Muscle layer of duodenum (tissue), 2 donors: ENCODE measurements at regions not wholly inside any gene's neighbourhood (a gene's known extent, or its start where the extent isn't known, plus 50 kb on each side); places are given as distances from the start of the nearest gene placed in this dataset.

Source experiments
- H3K27ac ChIP-seq: one replicate; pipeline ENCODE4 v1.7.0; 2013; ENCODE audit warnings: mild to moderate bottlenecking, low read length
- H3K27me3 ChIP-seq: one replicate; pipeline ENCODE4 v1.7.0; 2013; ENCODE audit warnings: low read depth, mild to moderate bottlenecking, control low read depth, low read length
- H3K36me3 ChIP-seq, 2 donors: one replicate each; pipeline ENCODE4 v1.7.0; 2013; ENCODE audit warnings: low read length in 2 of 2, control low read depth in 1 of 2, mild to moderate bottlenecking in 1 of 2; ENCODE audit not compliant: insufficient read depth in 2 of 2, control insufficient read depth in 1 of 2
- H3K4me1 ChIP-seq, 2 donors: one replicate each; pipeline ENCODE4 v1.7.0; 2013; ENCODE audit warnings: low read length in 2 of 2, mild to moderate bottlenecking in 2 of 2, control low read depth in 1 of 2, moderate library complexity in 1 of 2; ENCODE audit not compliant: insufficient read depth in 2 of 2, control insufficient read depth in 1 of 2
- H3K4me3 ChIP-seq, 2 donors: one replicate each; pipeline ENCODE4 v1.7.0; 2013; ENCODE audit warnings: low read length in 2 of 2, low read depth in 1 of 2, mild to moderate bottlenecking in 1 of 2
- H3K9me3 ChIP-seq, 2 donors: one replicate each; pipeline ENCODE4 v1.7.0; 2013; ENCODE audit warnings: low read length in 2 of 2, control low read depth in 1 of 2, mild to moderate bottlenecking in 1 of 2; ENCODE audit not compliant: control insufficient read depth in 1 of 2
- donor health status: healthy.

DNA sequence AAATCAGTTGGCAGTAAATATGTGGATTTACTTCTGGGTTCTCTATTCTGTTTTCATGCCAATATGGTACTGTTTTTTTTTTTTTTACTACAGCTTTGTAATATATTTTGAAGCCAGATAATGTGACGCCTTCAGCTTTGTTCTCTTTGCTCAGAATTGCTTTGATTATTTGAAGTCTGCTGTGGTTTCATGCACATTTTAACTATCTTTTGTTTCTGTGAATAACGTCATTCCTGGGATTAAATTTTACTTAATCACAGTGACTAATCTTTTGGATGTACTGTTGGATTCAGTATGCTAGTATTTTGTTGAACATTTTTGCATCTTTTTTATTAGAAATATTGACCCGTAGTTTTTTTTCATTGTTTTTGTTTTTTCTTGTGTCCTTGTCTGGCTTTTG lies 576.5 kb downstream of the ZNF385D start:
- H3K4me3 ChIP-seq: no peak overlapping the region
- H3K9me3 ChIP-seq: peaks cover 5 to 26% of the 10 kb centered on the region in 2 donors
- H3K27ac ChIP-seq: no peak overlapping the region
- H3K27me3 ChIP-seq: no peaks in the 10 kb centered on the region
- no peaks in the 10 kb centered on the region for H3K4me1 ChIP-seq
- H3K36me3 ChIP-seq: no peaks in the 10 kb centered on the region

- H3K9me3 ChIP-seq: peaks cover 0 to 3% of the 10 kb centered on the region in 2 donors
- no peak overlapping the region for H3K4me3 ChIP-seq
- no peaks in the 10 kb centered on the region for H3K4me1 ChIP-seq
- H3K36me3 ChIP-seq: no peaks in the 10 kb centered on the region
- no peaks in the 10 kb centered on the region for H3K27me3 ChIP-seq
- no peak overlapping the region for H3K27ac ChIP-seq
Measured at GRCh38 chr3:21170964-21171363, 580.0 kb downstream of the ZNF385D start.

- no peak overlapping the region for H3K4me3 ChIP-seq
- H3K27ac ChIP-seq: no peak overlapping the region
- no peaks in the 10 kb centered on the region for H3K9me3 ChIP-seq
- H3K36me3 ChIP-seq: no peaks in the 10 kb centered on the region
- no peaks in the 10 kb centered on the region for H3K27me3 ChIP-seq
- no peaks in the 10 kb centered on the region for H3K4me1 ChIP-seq
Measured at GRCh38 chr3:21169948-21170347, 581.1 kb downstream of the ZNF385D start.

DNA sequence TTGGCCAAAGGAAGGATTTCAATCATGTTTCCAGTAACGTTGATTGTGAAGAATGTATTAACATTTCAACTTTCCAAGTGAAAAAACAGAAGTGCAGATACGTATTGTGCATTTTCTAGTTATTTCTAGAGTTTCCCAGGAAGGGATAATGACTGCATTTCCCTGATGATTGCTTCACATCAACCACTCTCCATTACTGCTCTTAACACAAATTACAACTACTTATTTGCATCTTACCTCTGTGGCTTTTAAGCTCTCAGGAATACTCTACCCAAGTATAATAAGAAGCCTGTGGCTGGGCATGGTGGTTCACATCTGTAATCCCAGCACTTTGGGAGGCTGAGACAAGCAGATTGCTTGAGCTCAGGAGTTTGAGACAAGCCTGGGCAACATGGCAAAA lies 582.5 kb downstream of the ZNF385D start:
- Histone ChIP-seq H3K4me1 (no peaks in the 10 kb centered on the region), H3K27me3 (no peaks in the 10 kb centered on the region), H3K36me3 (no peaks in the 10 kb centered on the region), H3K9me3 (no peaks in the 10 kb centered on the region), H3K27ac (no peak overlapping the region), H3K4me3 (no peak overlapping the region)

DNA sequence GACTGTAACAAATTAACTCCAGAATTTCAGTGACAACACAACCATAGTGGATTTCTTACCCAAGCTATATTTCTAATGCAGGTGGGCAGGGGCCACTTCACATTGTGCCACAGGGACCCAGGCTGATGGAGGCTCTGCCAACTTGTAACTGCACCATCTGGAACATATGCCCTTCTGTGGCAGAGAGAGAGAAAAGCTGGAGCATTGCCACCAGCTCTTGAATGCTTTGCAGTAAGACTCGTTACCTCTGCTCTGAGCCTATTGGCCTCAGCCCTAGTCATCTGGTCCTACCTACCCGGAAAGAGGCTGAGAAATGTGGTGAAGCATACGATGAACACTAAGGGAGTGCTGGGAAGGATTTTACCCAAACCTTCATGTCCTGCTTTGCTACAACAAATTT lies 587.1 kb downstream of the ZNF385D start:
- no peaks in the 10 kb centered on the region for H3K9me3 ChIP-seq
- H3K36me3 ChIP-seq: no peaks in the 10 kb centered on the region
- H3K27me3 ChIP-seq: no peaks in the 10 kb centered on the region
- no peaks in the 10 kb centered on the region for H3K4me1 ChIP-seq
- no peak overlapping the region for H3K4me3 ChIP-seq
- no peak overlapping the region for H3K27ac ChIP-seq

DNA sequence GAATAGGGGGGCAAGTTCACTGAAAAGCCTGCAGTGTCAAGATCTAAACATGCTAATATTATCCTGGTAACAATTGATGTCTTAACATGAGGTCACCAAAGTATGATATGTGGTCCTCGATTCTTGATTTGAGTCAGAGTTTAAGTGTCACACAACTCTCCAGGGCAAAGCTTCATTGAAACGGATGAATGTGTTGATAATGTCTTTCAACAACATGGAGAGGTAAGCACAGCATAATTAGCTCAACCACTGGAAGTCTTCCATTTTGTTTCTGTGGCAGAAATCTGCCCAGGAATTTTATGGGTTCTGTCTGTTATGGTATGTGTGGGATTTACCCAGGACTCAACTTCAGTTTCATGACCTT lies 591.5 kb downstream of the ZNF385D start:
- Histone ChIP-seq H3K4me1 (no peaks in the 10 kb centered on the region), H3K27me3 (no peaks in the 10 kb centered on the region), H3K36me3 (no peaks in the 10 kb centered on the region), H3K4me3 (no peak overlapping the region), H3K9me3 (no peaks in the 10 kb centered on the region), H3K27ac (no peak overlapping the region)

GRCh38 chr3:21158861-21159542 lies 592.0 kb downstream of the ZNF385D start:
- no peak overlapping the region for H3K27ac ChIP-seq
- no peaks in the 10 kb centered on the region for H3K9me3 ChIP-seq
- H3K4me1 ChIP-seq: no peaks in the 10 kb centered on the region

GRCh38 chr3:21154911-21155310 lies 596.1 kb downstream of the ZNF385D start:
- no peak overlapping the region for H3K4me3 ChIP-seq
- H3K27me3 ChIP-seq: no peaks in the 10 kb centered on the region
- no peaks in the 10 kb centered on the region for H3K4me1 ChIP-seq
- H3K9me3 ChIP-seq: no peaks in the 10 kb centered on the region
- H3K36me3 ChIP-seq: no peaks in the 10 kb centered on the region
- H3K27ac ChIP-seq: no peak overlapping the region

More at GRCh38 chr3:21158861-21159542, 592.0 kb downstream of the ZNF385D start:
- no peak overlapping the region for H3K4me3 ChIP-seq
- H3K27me3 ChIP-seq: no peaks in the 10 kb centered on the region
- H3K36me3 ChIP-seq: no peaks in the 10 kb centered on the region

- Histone ChIP-seq H3K27me3 (no peaks in the 10 kb centered on the region), H3K27ac (no peak overlapping the region), H3K4me1 (no peaks in the 10 kb centered on the region), H3K9me3 (no peaks in the 10 kb centered on the region), H3K36me3 (no peaks in the 10 kb centered on the region), H3K4me3 (no peak overlapping the region)
Measured at GRCh38 chr3:21152555-21152954, 598.5 kb downstream of the ZNF385D start.

- Histone ChIP-seq H3K27me3 (no peaks in the 10 kb centered on the region), H3K4me1 (no peaks in the 10 kb centered on the region), H3K27ac (no peak overlapping the region), H3K4me3 (no peak overlapping the region), H3K9me3 (peaks cover 0 to 5% of the 10 kb centered on the region in 2 donors), H3K36me3 (no peaks in the 10 kb centered on the region)
Measured at GRCh38 chr3:21142949-21143348, 608.1 kb downstream of the ZNF385D start.

DNA sequence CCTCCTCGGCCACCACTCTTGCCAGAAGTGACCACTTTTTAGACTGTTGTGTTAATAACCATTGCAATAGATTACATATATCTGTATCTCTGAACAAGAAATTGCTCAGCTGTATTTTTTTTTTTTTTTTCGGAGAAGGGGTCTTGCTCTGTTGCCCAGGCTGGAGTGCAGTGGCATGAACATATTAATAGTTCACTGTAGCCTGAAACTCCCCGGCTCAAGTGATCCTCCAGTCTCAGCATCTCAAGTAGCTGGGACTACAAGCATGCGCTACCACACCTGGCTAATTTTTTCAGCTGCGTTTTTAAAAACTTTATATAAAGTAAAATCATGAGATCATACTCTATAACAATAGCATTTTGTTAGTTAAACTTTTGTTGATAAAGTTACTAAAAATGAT lies 609.0 kb downstream of the ZNF385D start:
- peaks cover 0 to 5% of the 10 kb centered on the region in 2 donors for H3K9me3 ChIP-seq
- no peaks in the 10 kb centered on the region for H3K4me1 ChIP-seq
- no peak overlapping the region for H3K27ac ChIP-seq
- no peaks in the 10 kb centered on the region for H3K27me3 ChIP-seq
- H3K4me3 ChIP-seq: no peak overlapping the region
- H3K36me3 ChIP-seq: no peaks in the 10 kb centered on the region

DNA sequence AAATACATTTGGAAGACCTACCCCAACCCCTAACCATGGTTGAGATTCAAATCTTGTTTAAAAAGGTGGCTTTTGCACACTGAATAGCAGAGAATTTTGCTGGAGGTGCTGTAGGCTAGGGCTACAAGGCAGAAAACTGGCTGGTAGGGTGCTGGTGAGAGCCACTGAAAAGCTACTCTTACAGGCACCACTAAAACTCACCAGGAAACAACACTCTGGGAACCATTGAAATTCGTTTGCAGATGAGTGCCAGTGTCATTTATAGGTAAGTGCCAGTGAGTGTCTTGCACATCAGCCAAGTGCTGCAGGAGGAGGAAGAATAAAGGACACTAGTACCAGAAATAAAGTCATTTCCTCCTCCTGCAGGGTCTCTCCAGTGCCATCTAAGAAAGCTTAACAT lies 610.2 kb downstream of the ZNF385D start:
- no peaks in the 10 kb centered on the region for H3K4me1 ChIP-seq
- no peak overlapping the region for H3K27ac ChIP-seq
- H3K27me3 ChIP-seq: no peaks in the 10 kb centered on the region
- H3K9me3 ChIP-seq: peaks cover 0 to 5% of the 10 kb centered on the region in 2 donors
- H3K4me3 ChIP-seq: no peak overlapping the region
- no peaks in the 10 kb centered on the region for H3K36me3 ChIP-seq
